ENCODE measurements at regions not wholly inside any gene's neighbourhood (a gene's known extent, or its start where the extent isn't known, plus 50 kb on each side); places are given as distances from the start of the nearest gene placed in this dataset.

DNA sequence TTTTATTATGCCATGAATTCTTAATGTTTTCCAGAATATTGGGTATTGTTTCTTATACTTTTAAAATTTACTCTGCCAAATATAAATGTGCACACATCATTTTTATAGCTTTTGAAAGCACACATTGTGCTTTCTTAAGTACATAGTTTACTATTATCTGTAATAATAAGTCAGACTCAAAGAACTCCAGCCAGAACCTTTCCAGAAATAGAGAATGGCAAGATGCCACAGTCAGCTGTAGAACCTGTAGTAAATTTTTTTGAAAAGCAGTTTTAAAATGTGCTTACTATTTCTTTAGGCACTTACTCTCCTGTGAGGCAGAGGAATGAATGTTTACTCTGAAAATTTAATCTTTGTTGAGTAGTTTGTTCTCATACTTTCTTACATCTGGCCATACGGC is 1287.1 kb downstream of the PCDH9 start:
- Histone ChIP-seq H3K4me3 (no peak overlapping the region), H3K9me3 (no peaks in the 10 kb centered on the region), H3K4me1 (no peaks in the 10 kb centered on the region), H3K27ac (no peak overlapping the region), H3K27me3 (no peaks in the 10 kb centered on the region), H3K36me3 (no peaks in the 10 kb centered on the region)
- DNase-seq (ENCODE audit: low spot score in 2 of 2): no peak
- TF ChIP-seq POLR2AphosphoS5 (IDR thresholded peaks at IDR 0.05) (no peak), EP300 (IDR thresholded peaks at IDR 0.05) (no peak), POLR2A (IDR thresholded peaks at IDR 0.05) (no peak)
- TF ChIP-seq, protein P1, sequence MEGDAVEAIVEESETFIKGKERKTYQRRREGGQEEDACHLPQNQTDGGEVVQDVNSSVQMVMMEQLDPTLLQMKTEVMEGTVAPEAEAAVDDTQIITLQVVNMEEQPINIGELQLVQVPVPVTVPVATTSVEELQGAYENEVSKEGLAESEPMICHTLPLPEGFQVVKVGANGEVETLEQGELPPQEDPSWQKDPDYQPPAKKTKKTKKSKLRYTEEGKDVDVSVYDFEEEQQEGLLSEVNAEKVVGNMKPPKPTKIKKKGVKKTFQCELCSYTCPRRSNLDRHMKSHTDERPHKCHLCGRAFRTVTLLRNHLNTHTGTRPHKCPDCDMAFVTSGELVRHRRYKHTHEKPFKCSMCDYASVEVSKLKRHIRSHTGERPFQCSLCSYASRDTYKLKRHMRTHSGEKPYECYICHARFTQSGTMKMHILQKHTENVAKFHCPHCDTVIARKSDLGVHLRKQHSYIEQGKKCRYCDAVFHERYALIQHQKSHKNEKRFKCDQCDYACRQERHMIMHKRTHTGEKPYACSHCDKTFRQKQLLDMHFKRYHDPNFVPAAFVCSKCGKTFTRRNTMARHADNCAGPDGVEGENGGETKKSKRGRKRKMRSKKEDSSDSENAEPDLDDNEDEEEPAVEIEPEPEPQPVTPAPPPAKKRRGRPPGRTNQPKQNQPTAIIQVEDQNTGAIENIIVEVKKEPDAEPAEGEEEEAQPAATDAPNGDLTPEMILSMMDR (IDR thresholded peaks at IDR 0.05): no peak
- WGBS: 54% methylated on average over 1 of the region's 1 CpG

DNA sequence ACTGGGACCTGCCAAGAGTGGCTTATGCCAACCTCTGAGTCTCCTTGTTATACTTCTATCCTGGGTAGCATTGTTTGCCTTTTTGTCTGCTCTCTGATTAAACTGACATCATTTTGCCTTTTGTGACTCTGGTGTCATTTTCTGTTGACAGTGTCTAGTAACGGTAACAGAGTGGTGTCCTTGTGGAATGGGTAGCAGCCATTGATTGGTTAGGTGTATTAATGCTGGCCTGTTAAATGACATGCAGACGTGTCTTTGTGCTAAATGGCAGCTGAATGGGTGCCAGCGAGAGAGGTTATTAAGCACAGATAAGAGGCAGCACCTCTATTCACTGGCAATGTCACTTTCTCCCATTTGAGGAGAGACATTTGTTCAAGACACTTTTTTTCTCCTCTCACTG is 1289.4 kb downstream of the PCDH9 start:
- no peak overlapping the region for H3K27ac ChIP-seq
- no peak overlapping the region for H3K4me3 ChIP-seq
- WGBS: 87% methylated on average over 3 of the region's 3 CpGs
- DNase-seq (ENCODE audit: low spot score in 2 of 2): no peak
- no peaks in the 10 kb centered on the region for H3K27me3 ChIP-seq
- TF ChIP-seq EP300 (IDR thresholded peaks at IDR 0.05) (no peak), POLR2AphosphoS5 (IDR thresholded peaks at IDR 0.05) (no peak), POLR2A (IDR thresholded peaks at IDR 0.05) (no peak)
- TF ChIP-seq, protein P1 (IDR thresholded peaks at IDR 0.05): no peak
- no peaks in the 10 kb centered on the region for H3K4me1 ChIP-seq
- no peaks in the 10 kb centered on the region for H3K36me3 ChIP-seq
- no peaks in the 10 kb centered on the region for H3K9me3 ChIP-seq

DNA sequence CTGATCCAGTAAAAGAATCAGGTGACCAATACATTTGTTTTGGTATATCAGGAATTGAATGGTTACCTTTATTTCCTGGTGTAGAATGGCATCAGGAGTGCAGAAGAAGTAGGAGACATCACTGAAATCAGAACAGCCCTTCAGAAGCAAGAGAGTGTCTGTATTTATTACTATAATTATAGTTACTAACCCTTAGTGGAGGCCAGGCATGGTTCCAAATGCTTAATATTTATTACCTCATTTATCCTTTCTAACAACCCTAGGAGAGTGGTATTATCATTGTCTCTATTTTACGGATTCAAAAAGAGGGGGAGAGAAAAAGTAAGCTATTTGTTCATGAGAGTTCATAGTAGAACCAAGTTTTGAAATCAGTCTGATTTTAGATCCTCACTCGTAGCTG is 1292.9 kb downstream of the PCDH9 start:
- H3K36me3 ChIP-seq: no peaks in the 10 kb centered on the region
- no peaks in the 10 kb centered on the region for H3K9me3 ChIP-seq
- no peak overlapping the region for H3K27ac ChIP-seq
- no peaks in the 10 kb centered on the region for H3K4me1 ChIP-seq
- no peak overlapping the region for H3K4me3 ChIP-seq
- 63% methylated on average over 2 of the region's 2 CpGs for WGBS
- TF ChIP-seq POLR2AphosphoS5 (IDR thresholded peaks at IDR 0.05) (no peak), POLR2A (IDR thresholded peaks at IDR 0.05) (no peak), EP300 (IDR thresholded peaks at IDR 0.05) (no peak)
- TF ChIP-seq, protein P1 (IDR thresholded peaks at IDR 0.05): no peak
- no peaks in the 10 kb centered on the region for H3K27me3 ChIP-seq
- no peak for DNase-seq (ENCODE audit: low spot score in 2 of 2)

DNA sequence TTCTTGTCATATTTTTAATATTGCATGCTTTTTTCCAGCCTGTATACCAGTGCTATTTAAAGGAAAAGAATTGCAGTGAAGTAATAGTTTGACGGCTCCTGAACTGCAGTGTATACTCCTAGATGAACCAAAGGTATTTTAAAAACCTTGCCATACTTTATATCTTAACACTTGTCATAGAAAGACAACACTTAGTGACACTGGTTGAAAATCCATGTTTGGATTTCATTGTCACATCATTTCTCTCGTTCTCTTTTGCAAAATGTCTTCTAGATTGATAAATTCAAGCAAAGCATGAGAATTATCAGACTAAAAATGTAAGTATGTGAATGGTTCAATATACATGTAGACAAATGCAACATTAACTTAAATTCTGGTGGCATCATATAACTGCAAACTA is 1293.9 kb downstream of the PCDH9 start:
- DNase-seq (ENCODE audit: low spot score in 2 of 2): no peak
- no peak for TF ChIP-seq EP300 (IDR thresholded peaks at IDR 0.05)
- no peak for TF ChIP-seq POLR2A (IDR thresholded peaks at IDR 0.05)
- TF ChIP-seq, protein P1 (IDR thresholded peaks at IDR 0.05): no peak
- no peak for TF ChIP-seq POLR2AphosphoS5 (IDR thresholded peaks at IDR 0.05)

DNA sequence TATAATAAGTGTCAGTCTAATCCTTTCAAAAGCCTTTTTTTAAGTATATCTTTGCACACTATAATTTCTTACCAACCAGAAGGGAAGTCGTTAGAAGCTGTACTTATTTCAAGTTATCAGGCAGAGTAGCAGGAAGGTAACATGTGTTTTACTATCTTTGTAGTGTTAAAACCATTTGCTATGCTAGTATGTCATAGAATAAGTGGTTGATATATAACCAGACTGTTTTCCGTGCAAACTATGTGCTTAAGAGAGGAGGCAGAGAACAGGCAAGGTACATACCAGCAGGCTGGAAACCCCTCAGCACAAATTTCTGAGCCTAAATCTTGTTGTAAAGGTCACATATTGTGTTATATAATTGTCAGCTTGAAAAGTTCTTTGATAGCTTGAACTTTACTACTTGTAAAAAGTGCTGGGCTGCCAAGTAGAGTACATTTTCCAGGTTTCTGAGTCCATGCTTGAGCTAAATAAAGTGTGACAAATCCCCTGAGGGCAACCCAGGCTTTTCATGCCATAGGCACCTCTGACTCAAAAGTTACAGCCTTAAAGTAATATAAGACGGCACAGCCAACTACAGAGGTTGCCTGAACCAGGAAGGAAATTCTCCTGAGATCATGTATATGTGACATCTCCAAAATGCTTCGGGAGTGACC is 1297.4 kb downstream of the PCDH9 start:
- Histone ChIP-seq H3K36me3 (no peaks in the 10 kb centered on the region), H3K27ac (no peak overlapping the region), H3K4me3 (no peak overlapping the region), H3K9me3 (no peaks in the 10 kb centered on the region), H3K27me3 (no peaks in the 10 kb centered on the region), H3K4me1 (no peaks in the 10 kb centered on the region)
- TF ChIP-seq EP300 (IDR thresholded peaks at IDR 0.05): no peak
- no peak for TF ChIP-seq POLR2A (IDR thresholded peaks at IDR 0.05)
- no peak for TF ChIP-seq POLR2AphosphoS5 (IDR thresholded peaks at IDR 0.05)
- TF ChIP-seq, protein P1 (IDR thresholded peaks at IDR 0.05): no peak
- DNase-seq (ENCODE audit: low spot score in 2 of 2): no peak
- WGBS: 53% methylated on average over 4 of the region's 4 CpGs

More for the DNA sequence above, 1293.9 kb downstream of the PCDH9 start:
- H3K27ac ChIP-seq: no peak overlapping the region
- no peaks in the 10 kb centered on the region for H3K36me3 ChIP-seq
- H3K9me3 ChIP-seq: no peaks in the 10 kb centered on the region
- no peaks in the 10 kb centered on the region for H3K4me1 ChIP-seq
- 83% methylated on average over 2 of the region's 2 CpGs for WGBS
- no peaks in the 10 kb centered on the region for H3K27me3 ChIP-seq
- no peak overlapping the region for H3K4me3 ChIP-seq

All from suprapubic skin (tissue), 4 donors.